KOPT-K1 (cell line): ENCODE measurements at regions not wholly inside any gene's neighbourhood (a gene's known extent, or its start where the extent isn't known, plus 50 kb on each side); places are given as distances from the start of the nearest gene placed in this dataset.

ENCODE experiments used
- H3K27ac ChIP-seq: fragments of 200-600 bp; sonication (generic); 2 replicates; pipeline ENCODE4 v1.5.1; 2016; ENCODE audit warnings: antibody characterized with exemption, mild to moderate bottlenecking, low read depth, low read length; ENCODE audit not compliant: poor library complexity, severe bottlenecking
- H3K36me3 ChIP-seq: fragments of 200-600 bp; sonication (generic); 2 replicates; pipeline ENCODE4 v1.5.1; 2017; ENCODE audit warnings: antibody characterized with exemption, mild to moderate bottlenecking, low read length, moderate library complexity; ENCODE audit not compliant: insufficient read depth
- H3K9me3 ChIP-seq: fragments of 200-600 bp; sonication (generic); 2 replicates; pipeline ENCODE4 v1.5.1; 2017; ENCODE audit warnings: antibody characterized with exemption, low read length, mild to moderate bottlenecking; ENCODE audit not compliant: insufficient read depth, poor library complexity, severe bottlenecking

- Histone ChIP-seq H3K9me3 (no peaks in the 10 kb centered on the region), H3K27ac (no peak overlapping the region), H3K36me3 (no peaks in the 10 kb centered on the region)
Measured at GRCh38 chr3:187939891-187940290, 194.6 kb upstream of the BCL6 start.

GRCh38 chr3:187941135-187941847 lies 196.0 kb upstream of the BCL6 start:
- H3K36me3 ChIP-seq: no peaks in the 10 kb centered on the region
- H3K27ac ChIP-seq: no peak overlapping the region
- H3K9me3 ChIP-seq: no peaks in the 10 kb centered on the region

GRCh38 chr3:187941848-187942194 lies 196.6 kb upstream of the BCL6 start:
- H3K36me3 ChIP-seq: no peaks in the 10 kb centered on the region
- no peaks in the 10 kb centered on the region for H3K9me3 ChIP-seq
- no peak overlapping the region for H3K27ac ChIP-seq

GRCh38 chr3:187942658-187943241 lies 197.5 kb upstream of the BCL6 start:
- Histone ChIP-seq H3K36me3 (no peaks in the 10 kb centered on the region), H3K9me3 (no peaks in the 10 kb centered on the region), H3K27ac (no peak overlapping the region)

GRCh38 chr3:187943677-187944389 lies 198.6 kb upstream of the BCL6 start:
- H3K9me3 ChIP-seq: no peaks in the 10 kb centered on the region
- H3K27ac ChIP-seq: peak overlapping the region; percentile 13
- H3K36me3 ChIP-seq: no peaks in the 10 kb centered on the region

- Histone ChIP-seq H3K9me3 (no peaks in the 10 kb centered on the region), H3K36me3 (no peaks in the 10 kb centered on the region), H3K27ac (peak overlapping the region; percentile 26)
Measured at GRCh38 chr3:187944390-187945179, 199.3 kb upstream of the BCL6 start.

GRCh38 chr3:187945374-187945773 lies 200.1 kb upstream of the BCL6 start:
- Histone ChIP-seq H3K36me3 (no peaks in the 10 kb centered on the region), H3K27ac (no peak overlapping the region), H3K9me3 (no peaks in the 10 kb centered on the region)

- Histone ChIP-seq H3K9me3 (no peaks in the 10 kb centered on the region), H3K36me3 (no peaks in the 10 kb centered on the region), H3K27ac (no peak overlapping the region)
Measured at GRCh38 chr3:187946163-187946691, 201.0 kb upstream of the BCL6 start.

GRCh38 chr3:187946981-187947380 lies 201.7 kb upstream of the BCL6 start:
- no peaks in the 10 kb centered on the region for H3K9me3 ChIP-seq
- no peaks in the 10 kb centered on the region for H3K36me3 ChIP-seq
- no peak overlapping the region for H3K27ac ChIP-seq

GRCh38 chr3:187947927-187948682 lies 202.8 kb upstream of the BCL6 start:
- no peaks in the 10 kb centered on the region for H3K9me3 ChIP-seq
- H3K36me3 ChIP-seq: no peaks in the 10 kb centered on the region
- H3K27ac ChIP-seq: no peak overlapping the region

GRCh38 chr3:187949093-187949820 lies 204.0 kb upstream of the BCL6 start:
- H3K9me3 ChIP-seq: no peaks in the 10 kb centered on the region
- no peak overlapping the region for H3K27ac ChIP-seq
- H3K36me3 ChIP-seq: no peaks in the 10 kb centered on the region

GRCh38 chr3:187950671-187951070 lies 203.3 kb upstream of the LPP start:
- no peaks in the 10 kb centered on the region for H3K9me3 ChIP-seq
- H3K27ac ChIP-seq: no peak overlapping the region
- H3K36me3 ChIP-seq: no peaks in the 10 kb centered on the region

- no peaks in the 10 kb centered on the region for H3K9me3 ChIP-seq
- H3K27ac ChIP-seq: no peak overlapping the region
- H3K36me3 ChIP-seq: no peaks in the 10 kb centered on the region
Measured at GRCh38 chr3:187951452-187952190, 202.3 kb upstream of the LPP start.
